NCI-H446 treated with DMSO at 0.1 percent for 48 hours (cell line): ENCODE measurements at regions not wholly inside any gene's neighbourhood (a gene's known extent, or its start where the extent isn't known, plus 50 kb on each side); places are given as distances from the start of the nearest gene placed in this dataset.

Experiments
- DNase-seq: peaks from one replicate; lab custom pipeline; 2025; lab: John Stamatoyannopoulos, UW

GRCh38 chr2:220279372-220279771, 651.9 kb downstream of the SLC4A3 start:
- no peak for DNase-seq

- no peak for DNase-seq
Measured at GRCh38 chr2:220279840-220280239, 652.4 kb downstream of the SLC4A3 start.

DNA sequence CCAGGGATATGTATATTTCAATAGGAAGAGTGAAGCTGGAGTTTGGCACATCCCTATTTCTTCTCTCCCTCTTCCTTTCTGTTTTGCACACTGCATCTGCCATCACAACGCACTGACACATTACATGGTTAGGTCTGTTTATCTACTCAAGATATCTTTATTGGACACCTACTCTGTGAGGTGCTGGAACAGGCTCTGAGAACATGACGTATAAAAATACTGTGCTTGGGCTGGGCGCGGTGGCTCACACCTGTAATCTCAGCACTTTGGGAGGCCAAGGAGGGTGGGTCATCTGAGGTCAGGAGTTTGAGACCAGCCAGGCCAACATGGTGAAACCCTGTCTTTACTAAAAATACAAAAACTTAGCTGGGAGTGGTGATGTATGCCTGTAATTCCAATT, 653.3 kb downstream of the SLC4A3 start:
- DNase-seq = no peak

- no peak for DNase-seq
Measured at GRCh38 chr2:220281771-220282170, 654.3 kb downstream of the SLC4A3 start.

- DNase-seq = no peak
Measured at GRCh38 chr2:220282236-220282635, 654.8 kb downstream of the SLC4A3 start.

- no peak for DNase-seq
Measured at GRCh38 chr2:220293966-220294365, 666.5 kb downstream of the SLC4A3 start.

GRCh38 chr2:220296174-220296573, 668.7 kb downstream of the SLC4A3 start:
- no peak for DNase-seq

- no peak for DNase-seq
Measured at GRCh38 chr2:220297093-220297492, 669.7 kb downstream of the SLC4A3 start.

- no peak for DNase-seq
Measured at GRCh38 chr2:220300806-220301205, 673.4 kb downstream of the SLC4A3 start.

DNA sequence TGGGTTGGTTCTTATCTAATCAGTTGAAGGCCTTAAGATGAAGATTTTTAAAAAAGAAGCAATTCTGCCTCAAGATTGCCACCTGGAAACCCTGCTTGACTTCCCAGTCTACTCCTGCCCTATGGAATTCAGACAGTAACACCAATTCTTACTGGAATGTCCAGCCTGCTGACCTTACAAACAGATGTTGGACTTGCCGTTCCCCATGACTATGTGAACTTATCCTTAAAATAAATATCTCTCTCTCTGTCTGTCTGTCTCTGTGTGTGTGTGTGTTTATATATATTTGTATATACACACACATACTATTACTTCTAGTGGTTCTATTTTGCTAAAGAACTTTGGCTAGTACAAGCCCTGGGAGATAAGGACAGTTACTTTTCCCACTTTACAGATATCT, 675.3 kb downstream of the SLC4A3 start:
- no peak for DNase-seq

GRCh38 chr2:220309215-220309614, 681.8 kb downstream of the SLC4A3 start:
- DNase-seq = no peak

GRCh38 chr2:220310451-220310861, 683.0 kb downstream of the SLC4A3 start:
- no peak for DNase-seq

DNA sequence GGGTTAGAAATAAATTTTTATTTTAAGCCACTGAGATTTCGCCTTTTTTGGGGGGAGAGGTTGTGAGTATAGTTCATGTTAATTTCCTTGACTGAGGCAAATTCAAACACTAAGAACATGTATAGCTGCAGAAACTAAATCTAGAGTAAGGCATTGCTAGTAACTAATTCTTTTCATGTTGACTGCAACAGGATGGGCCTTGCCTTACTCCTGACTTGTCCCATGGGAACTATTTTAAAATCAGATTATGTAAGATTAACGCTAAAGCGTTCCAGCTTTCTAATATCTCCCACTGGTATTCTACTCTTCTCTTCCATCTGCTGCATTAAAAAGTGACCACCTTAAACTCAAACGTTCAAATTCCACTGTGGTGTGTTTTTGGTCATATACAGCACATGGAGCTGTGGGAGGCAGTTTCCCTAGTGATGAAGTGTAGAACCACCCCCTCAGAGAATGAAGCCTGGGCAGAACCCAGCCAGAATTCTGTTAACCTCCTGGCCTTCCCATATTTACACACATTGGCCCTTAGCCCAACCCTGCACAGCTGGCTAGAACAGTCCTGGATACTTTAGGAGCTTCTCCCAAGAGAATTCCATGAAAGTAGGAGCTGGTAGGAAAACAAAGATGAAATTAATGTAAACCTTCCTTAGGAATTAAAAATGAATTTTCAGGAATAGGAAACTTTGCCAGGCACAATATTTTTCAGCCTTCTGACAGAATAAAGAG, 687.8 kb downstream of the SLC4A3 start:
- DNase-seq = no peak

DNA sequence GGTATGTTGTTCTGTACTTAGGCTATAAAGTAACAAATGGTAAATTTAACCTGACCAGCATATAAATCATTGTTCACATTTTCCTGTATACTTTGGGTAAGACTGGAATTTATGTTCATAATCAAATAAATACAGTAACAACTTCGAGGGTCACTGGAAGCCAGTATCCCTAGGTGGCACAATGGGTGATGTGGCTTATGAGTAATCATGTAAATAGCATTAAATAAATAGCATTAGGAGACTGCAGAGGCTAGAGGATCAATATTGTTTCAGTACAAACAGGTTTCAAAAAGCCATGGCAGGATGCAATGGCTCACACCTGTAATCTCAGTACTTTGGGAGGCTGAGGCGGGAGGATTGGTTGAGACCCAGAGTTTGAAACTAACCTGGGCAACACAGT, 690.6 kb downstream of the SLC4A3 start:
- DNase-seq = no peak

DNA sequence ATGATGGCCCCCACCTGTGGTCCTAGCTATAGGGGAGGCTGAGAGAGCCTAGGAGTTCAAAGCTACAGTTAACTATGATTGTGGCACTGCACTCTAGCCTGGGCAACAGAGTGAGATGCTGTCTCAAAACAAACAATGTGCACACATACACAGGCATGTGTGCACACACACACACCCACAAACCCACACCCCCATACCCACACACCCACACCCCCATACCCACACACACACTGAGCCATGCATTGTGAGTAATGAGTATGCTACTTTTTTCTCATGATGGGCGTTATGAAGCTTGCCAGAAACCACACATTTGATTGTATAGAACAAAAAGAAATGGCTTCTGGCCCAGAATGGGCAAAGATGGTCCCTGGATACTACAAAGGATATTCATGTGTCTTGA, 691.1 kb downstream of the SLC4A3 start:
- DNase-seq = no peak

GRCh38 chr2:220320326-220320725, 692.9 kb downstream of the SLC4A3 start:
- DNase-seq = no peak

DNA sequence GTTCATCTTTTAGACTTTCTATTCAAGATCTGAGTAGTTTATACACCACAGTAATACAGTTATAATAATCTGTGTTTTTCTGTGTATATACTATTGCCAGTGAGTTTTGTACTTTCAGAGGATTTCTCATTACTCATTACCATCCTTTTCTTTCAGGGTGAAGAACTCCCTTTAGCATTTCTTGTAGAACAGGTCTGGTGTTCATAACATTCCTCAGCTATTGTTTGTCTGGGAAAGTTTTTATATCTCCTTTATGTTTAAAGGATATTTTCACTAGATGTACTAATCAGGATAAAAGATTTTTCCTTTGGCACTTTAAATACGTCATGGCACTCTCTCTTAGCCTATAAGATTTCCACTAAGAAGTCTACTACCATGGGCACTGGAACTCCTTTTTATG, 705.5 kb downstream of the SLC4A3 start:
- no peak for DNase-seq

- no peak for DNase-seq
Measured at GRCh38 chr2:220334210-220334609, 706.8 kb downstream of the SLC4A3 start.

DNA sequence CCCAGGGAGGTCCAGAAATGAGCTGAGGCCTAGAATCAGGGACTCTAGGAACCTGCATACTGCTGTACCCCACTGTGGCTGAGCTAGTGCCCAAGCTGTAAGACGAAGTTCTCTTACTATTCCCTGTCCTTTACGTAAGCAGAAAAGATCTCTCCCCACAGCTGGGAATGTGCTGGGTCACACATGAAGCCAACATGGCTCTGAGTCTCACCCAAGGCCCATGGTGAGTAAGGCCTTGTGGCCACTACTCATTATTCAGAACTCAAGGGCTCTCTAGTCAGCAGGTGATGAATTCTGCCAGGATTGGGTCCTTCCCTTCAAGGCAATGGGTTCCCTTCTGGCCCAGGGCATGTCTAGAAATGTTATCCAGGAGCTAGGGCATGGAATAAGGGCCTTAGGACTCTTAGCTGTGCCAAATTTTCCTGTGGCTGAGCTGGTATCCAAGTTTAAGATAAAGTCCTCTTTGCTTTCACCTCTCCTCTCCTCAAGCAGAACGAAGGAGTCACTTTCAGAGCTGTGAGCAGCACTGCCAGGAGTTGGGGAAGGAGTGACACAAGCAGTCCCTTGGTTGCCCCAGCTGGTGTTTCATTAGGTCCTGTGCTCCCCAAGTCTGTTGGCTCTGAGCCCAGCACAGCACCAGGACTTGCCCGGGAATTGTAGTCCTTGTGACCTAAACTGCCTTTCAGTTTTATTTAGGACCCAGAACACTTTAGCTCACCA, 707.6 kb downstream of the SLC4A3 start:
- no peak for DNase-seq

DNA sequence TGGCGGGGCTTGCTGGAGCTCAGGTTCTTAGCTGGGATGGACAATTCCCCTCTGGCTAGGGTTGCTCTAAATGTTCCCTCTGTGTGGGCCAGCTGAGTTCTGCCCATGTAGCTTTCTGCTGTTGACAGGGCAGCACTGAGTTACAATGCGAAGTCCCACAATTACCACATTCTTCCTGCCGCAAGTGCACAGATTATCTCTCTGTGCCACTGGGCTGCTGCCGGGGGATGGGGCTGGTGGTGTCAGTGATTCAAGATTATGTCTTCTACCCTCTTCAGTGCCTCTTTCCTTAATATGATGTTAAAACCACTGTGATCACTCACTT, 708.1 kb downstream of the SLC4A3 start:
- DNase-seq = no peak

DNA sequence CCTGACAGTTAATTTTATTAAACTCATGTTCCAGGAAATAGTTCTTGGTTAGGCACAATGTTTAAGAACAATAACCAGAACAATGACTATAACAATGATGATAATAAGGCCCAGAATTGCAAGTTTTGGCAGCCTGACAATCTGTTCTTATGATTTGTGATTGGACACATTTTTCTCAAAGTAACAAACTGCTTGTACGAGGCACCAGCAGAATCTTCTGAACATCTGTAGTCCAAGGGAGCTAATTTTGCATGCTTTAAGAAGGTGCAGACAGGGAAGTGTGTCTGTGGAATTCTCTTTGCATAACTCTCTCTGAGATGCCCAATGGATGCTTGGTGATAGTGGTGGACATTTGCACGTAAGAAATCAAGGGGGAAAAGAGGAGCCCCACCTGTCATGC, 709.3 kb downstream of the SLC4A3 start:
- no peak for DNase-seq

- no peak for DNase-seq
Measured at GRCh38 chr2:220337611-220338440, 710.4 kb downstream of the SLC4A3 start.

- DNase-seq = no peak
Measured at GRCh38 chr2:220341014-220341413, 713.6 kb downstream of the SLC4A3 start.
